ENCODE measurements at regions not wholly inside any gene's neighbourhood (a gene's known extent, or its start where the extent isn't known, plus 50 kb on each side); places are given as distances from the start of the nearest gene placed in this dataset.

- no peak for TF ChIP-seq POLR2A (IDR thresholded peaks at IDR 0.05)
- TF ChIP-seq CTCF (IDR thresholded peaks at IDR 0.05) = no peak
Observed at GRCh38 chr4:176545872-176546271, 226.1 kb downstream of the SPCS3 start.
